Neural cell (in vitro differentiated cells): ENCODE measurements at regions not wholly inside any gene's neighbourhood (a gene's known extent, or its start where the extent isn't known, plus 50 kb on each side); places are given as distances from the start of the nearest gene placed in this dataset.
"Not testable (repeated sequence)": the region's sequence is repeated elsewhere in the genome, so short reads cannot be mapped to it uniquely, and the experiment has no call there.

Experiments
- H2AFZ ChIP-seq: fragments of 200-600, 300-800 bp; sonication (generic), shearing (Covaris generic); 2 replicates; pipeline ENCODE4 v1.6.0; 2014; ENCODE audit warnings: low read depth, mild to moderate bottlenecking, antibody characterized with exemption, low read length, moderate library complexity
- H3F3A ChIP-seq: fragments of 200-600 bp; shearing (Covaris generic); 2 replicates; pipeline ENCODE4 v1.6.1; 2016; ENCODE audit warnings: mild to moderate bottlenecking, moderate library complexity, mixed read lengths, antibody characterized with exemption, low read length; ENCODE audit not compliant: insufficient read depth, poor library complexity, severe bottlenecking
- H3K27ac ChIP-seq: fragments of 200-600, 300-800 bp; sonication (generic), shearing (Covaris generic); 2 replicates; pipeline ENCODE4 v1.5.1; 2014; ENCODE audit warnings: mild to moderate bottlenecking, low read length, moderate library complexity
- H3K27me3 ChIP-seq: fragments of 300-800, 200-600 bp; sonication (generic), shearing (Covaris generic); 2 replicates; pipeline ENCODE4 v1.6.0; 2014; ENCODE audit warnings: mild to moderate bottlenecking, low read depth, low read length, moderate library complexity; ENCODE audit not compliant: insufficient read depth
- H3K36me3 ChIP-seq: fragments of 300-800, 200-600 bp; sonication (generic), shearing (Covaris generic); 2 replicates; pipeline ENCODE4 v1.5.1; 2014; ENCODE audit warnings: mild to moderate bottlenecking, antibody characterized with exemption, low read length, moderate library complexity; ENCODE audit not compliant: insufficient read depth
- H3K4me2 ChIP-seq: fragments of 300-800, 200-600 bp; sonication (generic), shearing (Covaris generic); 2 replicates; pipeline ENCODE4 v1.6.0; 2014; ENCODE audit warnings: mild to moderate bottlenecking, low read length
- H3K4me3 ChIP-seq: fragments of 300-800, 200-600 bp; sonication (generic), shearing (Covaris generic); 2 replicates; pipeline ENCODE4 v1.5.1; 2014; ENCODE audit warnings: mild to moderate bottlenecking, low read length, moderate library complexity
- H3K79me2 ChIP-seq: fragments of 200-600 bp; shearing (Covaris generic); replicated peaks from 2 replicates; pipeline ENCODE4 v1.6.0; 2014; ENCODE audit warnings: mild to moderate bottlenecking, low read length, moderate library complexity; ENCODE audit not compliant: insufficient read depth
- H3K9ac ChIP-seq: fragments of 300-800, 200-600 bp; sonication (generic), shearing (Covaris generic); 2 replicates; pipeline ENCODE4 v1.6.1; 2016; ENCODE audit warnings: mild to moderate bottlenecking, low read length, mixed read lengths
- H3K9me2 ChIP-seq: fragments of 200-600 bp; shearing (Covaris generic); 2 replicates; pipeline ENCODE4 v1.6.1; 2016; ENCODE audit warnings: mild to moderate bottlenecking, low read length, mixed read lengths; ENCODE audit not compliant: insufficient read depth
- H3K9me3 ChIP-seq: fragments of 200-600, 300-800 bp; sonication (generic), shearing (Covaris generic); 2 replicates; pipeline ENCODE4 v1.6.1; 2016; ENCODE audit warnings: mild to moderate bottlenecking, mixed run types, low read length, moderate library complexity, mixed read lengths
- H4K20me1 ChIP-seq: fragments of 200-600 bp; shearing (Covaris generic); 2 replicates; pipeline ENCODE4 v1.6.1; 2016; ENCODE audit warnings: mild to moderate bottlenecking, mixed run types; ENCODE audit not compliant: insufficient read depth
- EP300 ChIP-seq: fragments of 450-650 bp; conservative IDR thresholded peaks from 2 replicates; pipeline ENCODE4 v1.6.1; 2014; ENCODE audit warnings: antibody characterized with exemption, mild to moderate bottlenecking, moderate library complexity; ENCODE audit not compliant: poor library complexity, severe bottlenecking
- EZH2 ChIP-seq: fragments of 200-600, 300-800 bp; shearing (Covaris generic), sonication (generic); IDR thresholded peaks from 2 replicates; pipeline ENCODE4 v1.6.1; 2014; ENCODE audit warnings: antibody characterized with exemption, low read length, borderline replicate concordance, mild to moderate bottlenecking; ENCODE audit not compliant: insufficient read depth, poor library complexity, severe bottlenecking
- MXI1 ChIP-seq: fragments of 450-650 bp; conservative IDR thresholded peaks from 2 replicates; pipeline ENCODE4 v1.6.1; 2014; ENCODE audit warnings: antibody characterized with exemption, mild to moderate bottlenecking; ENCODE audit not compliant: poor library complexity, severe bottlenecking
- POLR2AphosphoS5 ChIP-seq: IDR thresholded peaks from 2 replicates; pipeline ENCODE4 v1.6.1; 2012
- RAD21 ChIP-seq: fragments of 450-650 bp; conservative IDR thresholded peaks from 2 replicates; pipeline ENCODE4 v1.6.1; 2014; ENCODE audit warnings: antibody characterized with exemption, mild to moderate bottlenecking, moderate library complexity
- SMC3 ChIP-seq: fragments of 450-650 bp; conservative IDR thresholded peaks from 2 replicates; pipeline ENCODE4 v1.6.1; 2014; ENCODE audit warnings: antibody characterized with exemption, mild to moderate bottlenecking, moderate library complexity; ENCODE audit not compliant: poor library complexity
- TAF1 ChIP-seq: IDR thresholded peaks from 2 replicates; pipeline ENCODE4 v1.6.1; 2012; ENCODE audit warnings: low read depth
- TF ChIP-seq, protein P1 (sequence below): fragments of 450-650 bp; IDR thresholded peaks from 2 replicates; pipeline ENCODE4 v1.5.1; 2014; ENCODE audit warnings: antibody characterized with exemption, mild to moderate bottlenecking, moderate library complexity; ENCODE audit not compliant: poor library complexity, severe bottlenecking
- TF ChIP-seq, protein P2 (sequence below): IDR thresholded peaks from 2 replicates; pipeline ENCODE4 v1.6.1; 2012; ENCODE audit warnings: borderline replicate concordance

DNA sequence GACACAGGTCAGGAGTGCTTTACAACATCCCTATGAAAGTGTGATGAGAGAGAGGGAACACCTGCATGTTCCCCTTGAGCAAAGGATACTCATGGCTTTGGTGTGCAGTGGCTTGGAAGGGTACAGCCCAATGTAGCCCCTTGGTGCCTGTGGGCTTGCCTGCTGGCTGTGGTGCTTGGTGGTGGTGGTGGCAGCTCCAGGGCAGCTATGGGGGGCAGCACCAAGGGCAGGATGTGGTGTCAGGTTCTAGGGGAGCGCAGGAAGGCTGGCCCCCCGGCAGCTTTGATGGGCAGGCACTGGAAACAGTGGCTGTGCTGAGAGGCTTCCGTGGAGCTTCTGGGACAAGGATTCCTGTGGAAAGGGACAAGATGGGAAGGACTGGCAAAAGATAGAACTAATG, 464.0 kb upstream of the ZMIZ1 start:
- no peak for TF ChIP-seq POLR2AphosphoS5
- TF ChIP-seq, protein P1, sequence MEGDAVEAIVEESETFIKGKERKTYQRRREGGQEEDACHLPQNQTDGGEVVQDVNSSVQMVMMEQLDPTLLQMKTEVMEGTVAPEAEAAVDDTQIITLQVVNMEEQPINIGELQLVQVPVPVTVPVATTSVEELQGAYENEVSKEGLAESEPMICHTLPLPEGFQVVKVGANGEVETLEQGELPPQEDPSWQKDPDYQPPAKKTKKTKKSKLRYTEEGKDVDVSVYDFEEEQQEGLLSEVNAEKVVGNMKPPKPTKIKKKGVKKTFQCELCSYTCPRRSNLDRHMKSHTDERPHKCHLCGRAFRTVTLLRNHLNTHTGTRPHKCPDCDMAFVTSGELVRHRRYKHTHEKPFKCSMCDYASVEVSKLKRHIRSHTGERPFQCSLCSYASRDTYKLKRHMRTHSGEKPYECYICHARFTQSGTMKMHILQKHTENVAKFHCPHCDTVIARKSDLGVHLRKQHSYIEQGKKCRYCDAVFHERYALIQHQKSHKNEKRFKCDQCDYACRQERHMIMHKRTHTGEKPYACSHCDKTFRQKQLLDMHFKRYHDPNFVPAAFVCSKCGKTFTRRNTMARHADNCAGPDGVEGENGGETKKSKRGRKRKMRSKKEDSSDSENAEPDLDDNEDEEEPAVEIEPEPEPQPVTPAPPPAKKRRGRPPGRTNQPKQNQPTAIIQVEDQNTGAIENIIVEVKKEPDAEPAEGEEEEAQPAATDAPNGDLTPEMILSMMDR, result no peak
- TF ChIP-seq, protein P2, sequence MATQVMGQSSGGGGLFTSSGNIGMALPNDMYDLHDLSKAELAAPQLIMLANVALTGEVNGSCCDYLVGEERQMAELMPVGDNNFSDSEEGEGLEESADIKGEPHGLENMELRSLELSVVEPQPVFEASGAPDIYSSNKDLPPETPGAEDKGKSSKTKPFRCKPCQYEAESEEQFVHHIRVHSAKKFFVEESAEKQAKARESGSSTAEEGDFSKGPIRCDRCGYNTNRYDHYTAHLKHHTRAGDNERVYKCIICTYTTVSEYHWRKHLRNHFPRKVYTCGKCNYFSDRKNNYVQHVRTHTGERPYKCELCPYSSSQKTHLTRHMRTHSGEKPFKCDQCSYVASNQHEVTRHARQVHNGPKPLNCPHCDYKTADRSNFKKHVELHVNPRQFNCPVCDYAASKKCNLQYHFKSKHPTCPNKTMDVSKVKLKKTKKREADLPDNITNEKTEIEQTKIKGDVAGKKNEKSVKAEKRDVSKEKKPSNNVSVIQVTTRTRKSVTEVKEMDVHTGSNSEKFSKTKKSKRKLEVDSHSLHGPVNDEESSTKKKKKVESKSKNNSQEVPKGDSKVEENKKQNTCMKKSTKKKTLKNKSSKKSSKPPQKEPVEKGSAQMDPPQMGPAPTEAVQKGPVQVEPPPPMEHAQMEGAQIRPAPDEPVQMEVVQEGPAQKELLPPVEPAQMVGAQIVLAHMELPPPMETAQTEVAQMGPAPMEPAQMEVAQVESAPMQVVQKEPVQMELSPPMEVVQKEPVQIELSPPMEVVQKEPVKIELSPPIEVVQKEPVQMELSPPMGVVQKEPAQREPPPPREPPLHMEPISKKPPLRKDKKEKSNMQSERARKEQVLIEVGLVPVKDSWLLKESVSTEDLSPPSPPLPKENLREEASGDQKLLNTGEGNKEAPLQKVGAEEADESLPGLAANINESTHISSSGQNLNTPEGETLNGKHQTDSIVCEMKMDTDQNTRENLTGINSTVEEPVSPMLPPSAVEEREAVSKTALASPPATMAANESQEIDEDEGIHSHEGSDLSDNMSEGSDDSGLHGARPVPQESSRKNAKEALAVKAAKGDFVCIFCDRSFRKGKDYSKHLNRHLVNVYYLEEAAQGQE, result no peak
- no peak for TF ChIP-seq RAD21
- no peak for TF ChIP-seq EZH2
- no peak for TF ChIP-seq EP300
- no peak overlapping the region for H3K4me3 ChIP-seq
- H3K27ac ChIP-seq, result no peak overlapping the region
- no peaks in the 10 kb centered on the region for H4K20me1 ChIP-seq
- no peaks in the 10 kb centered on the region for H3K9me3 ChIP-seq
- no peak overlapping the region for H2AFZ ChIP-seq
- H3K9me2 ChIP-seq, result no peaks in the 10 kb centered on the region
- H3K27me3 ChIP-seq, result no peaks in the 10 kb centered on the region
- no peaks in the 10 kb centered on the region for H3K79me2 ChIP-seq
- no peak overlapping the region for H3K4me2 ChIP-seq
- no peaks in the 10 kb centered on the region for H3F3A ChIP-seq
- no peak overlapping the region for H3K9ac ChIP-seq
- no peaks in the 10 kb centered on the region for H3K36me3 ChIP-seq

DNA sequence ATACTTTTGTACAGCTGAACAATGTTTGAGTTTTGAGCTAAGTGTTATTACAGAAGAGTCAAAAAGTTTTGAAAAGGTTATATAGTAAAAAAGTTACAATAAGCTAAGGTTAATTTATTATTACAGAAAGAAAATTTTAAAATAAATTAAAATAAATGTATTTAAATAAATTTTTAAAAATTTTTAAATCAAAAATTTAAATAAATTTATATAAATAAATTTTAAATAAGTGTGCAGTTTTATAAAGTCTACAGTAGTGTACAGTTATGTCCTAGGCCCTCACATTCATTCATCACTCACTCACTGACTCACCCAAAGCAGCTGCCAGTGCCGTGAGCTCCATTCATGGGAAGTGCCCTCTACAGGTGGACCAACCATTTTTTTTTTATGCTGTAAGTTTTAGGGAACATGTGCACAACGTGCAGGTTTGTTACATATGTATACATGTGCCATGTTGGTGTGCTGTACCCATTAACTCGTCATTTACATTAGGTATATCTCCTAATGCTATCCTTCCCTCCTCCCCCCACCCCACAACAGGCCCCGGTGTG, 462.9 kb upstream of the ZMIZ1 start:
- TF ChIP-seq RAD21 (no peak), EZH2 (no peak), MXI1 (no peak), POLR2AphosphoS5 (no peak), EP300 (no peak), TAF1 (no peak), SMC3 (no peak)
- TF ChIP-seq, protein P1, result no peak
- TF ChIP-seq, protein P2, result no peak
- Histone ChIP-seq H3K9me3 (no peaks in the 10 kb centered on the region), H3K27ac (no peak overlapping the region), H2AFZ (no peak overlapping the region), H3F3A (no peaks in the 10 kb centered on the region), H3K4me3 (no peak overlapping the region), H3K9ac (no peak overlapping the region), H4K20me1 (no peaks in the 10 kb centered on the region), H3K27me3 (no peaks in the 10 kb centered on the region), H3K9me2 (no peaks in the 10 kb centered on the region), H3K4me2 (no peak overlapping the region), H3K79me2 (no peaks in the 10 kb centered on the region), H3K36me3 (no peaks in the 10 kb centered on the region)

DNA sequence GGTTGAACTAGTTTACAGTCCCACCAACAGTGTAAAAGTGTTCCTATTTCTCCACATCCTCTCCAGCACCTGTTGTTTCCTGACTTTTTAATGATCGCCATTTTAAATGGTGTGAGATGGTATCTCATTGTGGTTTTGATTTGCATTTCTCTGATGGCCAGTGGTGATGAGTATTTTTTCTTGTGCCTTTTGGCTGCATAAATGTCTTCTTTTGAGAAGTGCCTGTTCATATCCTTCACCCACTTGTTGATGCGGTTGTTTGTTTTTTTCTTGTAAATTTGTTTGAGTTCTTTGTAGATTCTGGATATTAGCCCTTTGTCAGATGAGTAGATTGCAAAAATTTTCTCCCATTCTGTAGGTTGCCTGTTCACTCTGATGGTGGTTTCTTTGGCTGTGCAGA, 462.0 kb upstream of the ZMIZ1 start:
- H3K9me2 ChIP-seq, H3K4me3 ChIP-seq, H3F3A ChIP-seq, H3K27me3 ChIP-seq, H3K79me2 ChIP-seq, H3K9ac ChIP-seq, H3K4me2 ChIP-seq, H4K20me1 ChIP-seq, H3K36me3 ChIP-seq, H3K9me3 ChIP-seq, H3K27ac ChIP-seq, H2AFZ ChIP-seq: not testable (repeated sequence)
